ENCODE measurements at regions not wholly inside any gene's neighbourhood (a gene's known extent, or its start where the extent isn't known, plus 50 kb on each side); places are given as distances from the start of the nearest gene placed in this dataset.

- Histone ChIP-seq H3K27me3 (ENCODE audit: control insufficient read depth in 2 of 2, insufficient read depth in 1 of 2, low read length in 1 of 2) (no peaks in the 10 kb centered on the region), H3K27ac (ENCODE audit: low read depth in 1 of 2, low read length in 1 of 2) (no peak overlapping the region), H3K4me1 (ENCODE audit: control insufficient read depth in 2 of 2, insufficient read depth in 2 of 2, low read length in 2 of 2) (no peaks in the 10 kb centered on the region), H3K36me3 (ENCODE audit: control insufficient read depth in 2 of 2, insufficient read depth in 2 of 2, low read length in 1 of 2) (no peaks in the 10 kb centered on the region), H3K9me3 (ENCODE audit: control insufficient read depth in 2 of 2, insufficient read depth in 1 of 2, low read length in 1 of 2) (no peaks in the 10 kb centered on the region), H3K4me3 (ENCODE audit: low read length in 2 of 2) (no peak overlapping the region)
- no peak for DNase-seq (ENCODE audit: low read depth in 6 of 9, low spot score in 9 of 9)
- 58% methylated on average over 9 of the region's 9 CpGs for WGBS
Observed at GRCh38 chr5:98200726-98201541, 572.5 kb upstream of the RGMB start.

- WGBS = 99% methylated on average over 1 of the region's 1 CpG
- Histone ChIP-seq H3K4me1 (ENCODE audit: control insufficient read depth in 2 of 2, insufficient read depth in 2 of 2, low read length in 2 of 2) (no peaks in the 10 kb centered on the region), H3K36me3 (ENCODE audit: control insufficient read depth in 2 of 2, insufficient read depth in 2 of 2, low read length in 1 of 2) (no peaks in the 10 kb centered on the region), H3K9me3 (ENCODE audit: control insufficient read depth in 2 of 2, insufficient read depth in 1 of 2, low read length in 1 of 2) (no peaks in the 10 kb centered on the region), H3K4me3 (ENCODE audit: low read length in 2 of 2) (no peak overlapping the region), H3K27ac (ENCODE audit: low read depth in 1 of 2, low read length in 1 of 2) (no peak overlapping the region), H3K27me3 (ENCODE audit: control insufficient read depth in 2 of 2, insufficient read depth in 1 of 2, low read length in 1 of 2) (no peaks in the 10 kb centered on the region)
- no peak for DNase-seq (ENCODE audit: low read depth in 6 of 9, low spot score in 9 of 9)
Observed at GRCh38 chr5:98204798-98205197, 568.7 kb upstream of the RGMB start.

GRCh38 chr5:98205691-98206461 is 567.6 kb upstream of the RGMB start:
- H3K4me1 ChIP-seq (ENCODE audit: control insufficient read depth in 2 of 2, insufficient read depth in 2 of 2, low read length in 2 of 2) = no peaks in the 10 kb centered on the region
- no peaks in the 10 kb centered on the region for H3K36me3 ChIP-seq (ENCODE audit: control insufficient read depth in 2 of 2, insufficient read depth in 2 of 2, low read length in 1 of 2)
- DNase-seq (ENCODE audit: low read depth in 6 of 9, low spot score in 9 of 9) = no peak
- no peak overlapping the region for H3K4me3 ChIP-seq (ENCODE audit: low read length in 2 of 2)
- no peaks in the 10 kb centered on the region for H3K9me3 ChIP-seq (ENCODE audit: control insufficient read depth in 2 of 2, insufficient read depth in 1 of 2, low read length in 1 of 2)
- no peaks in the 10 kb centered on the region for H3K27me3 ChIP-seq (ENCODE audit: control insufficient read depth in 2 of 2, insufficient read depth in 1 of 2, low read length in 1 of 2)
- 95% methylated on average over 2 of the region's 2 CpGs for WGBS
- H3K27ac ChIP-seq (ENCODE audit: low read depth in 1 of 2, low read length in 1 of 2) = no peak overlapping the region

- H3K27me3 ChIP-seq (ENCODE audit: control insufficient read depth in 2 of 2, insufficient read depth in 1 of 2, low read length in 1 of 2) = no peaks in the 10 kb centered on the region
- WGBS = 45% methylated on average over 2 of the region's 2 CpGs
Observed at GRCh38 chr5:98206566-98206965, 566.9 kb upstream of the RGMB start.

GRCh38 chr5:98209418-98209817 is 564.0 kb upstream of the RGMB start:
- Histone ChIP-seq H3K27ac (ENCODE audit: low read depth in 1 of 2, low read length in 1 of 2) (no peak overlapping the region), H3K9me3 (ENCODE audit: control insufficient read depth in 2 of 2, insufficient read depth in 1 of 2, low read length in 1 of 2) (no peaks in the 10 kb centered on the region), H3K4me1 (ENCODE audit: control insufficient read depth in 2 of 2, insufficient read depth in 2 of 2, low read length in 2 of 2) (no peaks in the 10 kb centered on the region), H3K27me3 (ENCODE audit: control insufficient read depth in 2 of 2, insufficient read depth in 1 of 2, low read length in 1 of 2) (no peaks in the 10 kb centered on the region), H3K36me3 (ENCODE audit: control insufficient read depth in 2 of 2, insufficient read depth in 2 of 2, low read length in 1 of 2) (no peaks in the 10 kb centered on the region), H3K4me3 (ENCODE audit: low read length in 2 of 2) (no peak overlapping the region)
- no peak for DNase-seq (ENCODE audit: low read depth in 6 of 9, low spot score in 9 of 9)

More at GRCh38 chr5:98206566-98206965, 566.9 kb upstream of the RGMB start:
- H3K4me3 ChIP-seq (ENCODE audit: low read length in 2 of 2) = no peak overlapping the region
- H3K27ac ChIP-seq (ENCODE audit: low read depth in 1 of 2, low read length in 1 of 2) = no peak overlapping the region
- no peaks in the 10 kb centered on the region for H3K9me3 ChIP-seq (ENCODE audit: control insufficient read depth in 2 of 2, insufficient read depth in 1 of 2, low read length in 1 of 2)
- H3K36me3 ChIP-seq (ENCODE audit: control insufficient read depth in 2 of 2, insufficient read depth in 2 of 2, low read length in 1 of 2) = no peaks in the 10 kb centered on the region
- no peaks in the 10 kb centered on the region for H3K4me1 ChIP-seq (ENCODE audit: control insufficient read depth in 2 of 2, insufficient read depth in 2 of 2, low read length in 2 of 2)
- no peak for DNase-seq (ENCODE audit: low read depth in 6 of 9, low spot score in 9 of 9)

GRCh38 chr5:98214240-98215051 is 559.0 kb upstream of the RGMB start:
- H3K4me3 ChIP-seq (ENCODE audit: low read length in 2 of 2) = no peak overlapping the region
- H3K4me1 ChIP-seq (ENCODE audit: control insufficient read depth in 2 of 2, insufficient read depth in 2 of 2, low read length in 2 of 2) = no peaks in the 10 kb centered on the region
- H3K27me3 ChIP-seq (ENCODE audit: control insufficient read depth in 2 of 2, insufficient read depth in 1 of 2, low read length in 1 of 2) = no peaks in the 10 kb centered on the region
- WGBS = 88% methylated on average over 7 of the region's 7 CpGs
- H3K9me3 ChIP-seq (ENCODE audit: control insufficient read depth in 2 of 2, insufficient read depth in 1 of 2, low read length in 1 of 2) = peaks cover 0 to 4% of the 10 kb centered on the region in 2 donors
- no peak for DNase-seq (ENCODE audit: low read depth in 6 of 9, low spot score in 9 of 9)
- H3K36me3 ChIP-seq (ENCODE audit: control insufficient read depth in 2 of 2, insufficient read depth in 2 of 2, low read length in 1 of 2) = no peaks in the 10 kb centered on the region
- H3K27ac ChIP-seq (ENCODE audit: low read depth in 1 of 2, low read length in 1 of 2) = no peak overlapping the region

- H3K36me3 ChIP-seq (ENCODE audit: control insufficient read depth in 2 of 2, insufficient read depth in 2 of 2, low read length in 1 of 2) = no peaks in the 10 kb centered on the region
- DNase-seq (ENCODE audit: low read depth in 6 of 9, low spot score in 9 of 9) = no peak
- peaks cover 0 to 7% of the 10 kb centered on the region in 2 donors for H3K9me3 ChIP-seq (ENCODE audit: control insufficient read depth in 2 of 2, insufficient read depth in 1 of 2, low read length in 1 of 2)
- WGBS = 92% methylated on average over 1 of the region's 1 CpG
- H3K4me3 ChIP-seq (ENCODE audit: low read length in 2 of 2) = no peak overlapping the region
- no peak overlapping the region for H3K27ac ChIP-seq (ENCODE audit: low read depth in 1 of 2, low read length in 1 of 2)
- H3K27me3 ChIP-seq (ENCODE audit: control insufficient read depth in 2 of 2, insufficient read depth in 1 of 2, low read length in 1 of 2) = no peaks in the 10 kb centered on the region
- H3K4me1 ChIP-seq (ENCODE audit: control insufficient read depth in 2 of 2, insufficient read depth in 2 of 2, low read length in 2 of 2) = no peaks in the 10 kb centered on the region
Observed at GRCh38 chr5:98217138-98217537, 556.3 kb upstream of the RGMB start.

- H3K27ac ChIP-seq (ENCODE audit: low read depth in 1 of 2, low read length in 1 of 2) = no peak overlapping the region
- H3K4me1 ChIP-seq (ENCODE audit: control insufficient read depth in 2 of 2, insufficient read depth in 2 of 2, low read length in 2 of 2) = no peaks in the 10 kb centered on the region
- H3K4me3 ChIP-seq (ENCODE audit: low read length in 2 of 2) = no peak overlapping the region
- H3K36me3 ChIP-seq (ENCODE audit: control insufficient read depth in 2 of 2, insufficient read depth in 2 of 2, low read length in 1 of 2) = no peaks in the 10 kb centered on the region
- WGBS = 83% methylated on average over 2 of the region's 2 CpGs
- peaks cover 0 to 7% of the 10 kb centered on the region in 2 donors for H3K9me3 ChIP-seq (ENCODE audit: control insufficient read depth in 2 of 2, insufficient read depth in 1 of 2, low read length in 1 of 2)
- DNase-seq (ENCODE audit: low read depth in 6 of 9, low spot score in 9 of 9) = no peak
- no peaks in the 10 kb centered on the region for H3K27me3 ChIP-seq (ENCODE audit: control insufficient read depth in 2 of 2, insufficient read depth in 1 of 2, low read length in 1 of 2)
Observed at GRCh38 chr5:98218838-98219237, 554.6 kb upstream of the RGMB start.

GRCh38 chr5:98227489-98227888 is 546.0 kb upstream of the RGMB start:
- no peak overlapping the region for H3K4me3 ChIP-seq (ENCODE audit: low read length in 2 of 2)
- H3K4me1 ChIP-seq (ENCODE audit: control insufficient read depth in 2 of 2, insufficient read depth in 2 of 2, low read length in 2 of 2) = no peaks in the 10 kb centered on the region
- DNase-seq (ENCODE audit: low read depth in 6 of 9, low spot score in 9 of 9) = no peak
- H3K27me3 ChIP-seq (ENCODE audit: control insufficient read depth in 2 of 2, insufficient read depth in 1 of 2, low read length in 1 of 2) = no peaks in the 10 kb centered on the region
- peaks cover 0 to 8% of the 10 kb centered on the region in 2 donors for H3K9me3 ChIP-seq (ENCODE audit: control insufficient read depth in 2 of 2, insufficient read depth in 1 of 2, low read length in 1 of 2)
- H3K27ac ChIP-seq (ENCODE audit: low read depth in 1 of 2, low read length in 1 of 2) = no peak overlapping the region
- no peaks in the 10 kb centered on the region for H3K36me3 ChIP-seq (ENCODE audit: control insufficient read depth in 2 of 2, insufficient read depth in 2 of 2, low read length in 1 of 2)

Measured in thymus (tissue), 11 donors.